Stomach (tissue), 4 donors: ENCODE measurements at regions not wholly inside any gene's neighbourhood (a gene's known extent, or its start where the extent isn't known, plus 50 kb on each side); places are given as distances from the start of the nearest gene placed in this dataset.

ENCODE experiments used
- CTCF ChIP-seq, 7 experiments: fragments of 450-650 bp in 4 of 7; fragments of 200-600 bp in 3 of 7; sonication (generic) in 3 of 7; IDR thresholded peaks; one replicate each; pipeline ENCODE4 v1.5.1; 2016 to 2019; ENCODE audit warnings: antibody characterized with exemption in 7 of 7, control low read depth in 2 of 7, mild to moderate bottlenecking in 1 of 7
- POLR2A ChIP-seq, 4 donors: fragments of 450-650 bp; IDR thresholded peaks; one replicate each; pipeline ENCODE4 v1.6.1; 2016; ENCODE audit warnings: antibody characterized with exemption in 4 of 4, control low read depth in 2 of 4, mild to moderate bottlenecking in 1 of 4, moderate library complexity in 1 of 4

GRCh38 chr9:106287731-106288130 is 575.2 kb upstream of the ZNF462 start:
- no peak for TF ChIP-seq POLR2A (IDR thresholded peaks at IDR 0.05)
- no peak for TF ChIP-seq CTCF (IDR thresholded peaks at IDR 0.05)
